HCT116 (cell line): ENCODE measurements at regions not wholly inside any gene's neighbourhood (a gene's known extent, or its start where the extent isn't known, plus 50 kb on each side); places are given as distances from the start of the nearest gene placed in this dataset.

Experiments
- CBX3 ChIP-seq: IDR thresholded peaks from 2 replicates; pipeline ENCODE4 v1.6.1; 2012; ENCODE audit warnings: low read depth
- CEBPB ChIP-seq: IDR thresholded peaks from 2 replicates; pipeline ENCODE4 v1.6.1; 2012; ENCODE audit warnings: low read depth
- EZH2 ChIP-seq: fragments of 200-600 bp; sonication (generic); IDR thresholded peaks from 2 replicates; pipeline ENCODE4 v1.6.1; 2017; ENCODE audit warnings: antibody characterized with exemption, mixed run types
- EZH2phosphoT487 ChIP-seq: fragments of 200-600 bp; IDR thresholded peaks from 2 replicates; pipeline ENCODE4 v1.6.1; 2018; ENCODE audit warnings: antibody characterized with exemption, borderline replicate concordance
- POLR2A ChIP-seq: IDR thresholded peaks from 2 replicates; pipeline ENCODE4 v1.7.0; 2011; ENCODE audit warnings: borderline replicate concordance; ENCODE audit not compliant: insufficient read depth, insufficient read length; ENCODE audit errors: extremely low read depth
- POLR2AphosphoS5 ChIP-seq: IDR thresholded peaks from 2 replicates; pipeline ENCODE4 v1.6.1; 2011; ENCODE audit warnings: mild to moderate bottlenecking, low read depth, low read length, moderate library complexity
- RAD21 ChIP-seq: IDR thresholded peaks from 2 replicates; pipeline ENCODE4 v1.6.1; 2012; ENCODE audit warnings: low read depth, mild to moderate bottlenecking
- YY1 ChIP-seq: IDR thresholded peaks from 2 replicates; pipeline ENCODE4 v1.6.1; 2011; ENCODE audit warnings: low read length, low read depth, moderate library complexity, mild to moderate bottlenecking; ENCODE audit not compliant: insufficient replicate concordance; ENCODE audit errors: extremely low read depth
- ZFX ChIP-seq: fragments of 450-650 bp; IDR thresholded peaks from 2 replicates; pipeline ENCODE4 v1.6.1; 2017
- TF ChIP-seq, protein P1 (sequence below), 3 experiments: fragments of 200-600 bp in 1 of 3; sonication (generic) in 1 of 3; IDR thresholded peaks in 2 of 3; conservative IDR thresholded peaks in 1 of 3; 2 replicates each; pipeline ENCODE4 v1.5.1; 2012 to 2017; ENCODE audit warnings: low read depth in 2 of 3, low read length in 2 of 3, antibody characterized with exemption in 1 of 3, borderline replicate concordance in 1 of 3, control low read depth in 1 of 3, mild to moderate bottlenecking in 1 of 3, mixed read lengths in 1 of 3, mixed run types in 1 of 3, moderate library complexity in 1 of 3; ENCODE audit not compliant: insufficient read depth in 1 of 3
- TF ChIP-seq, protein P2 (sequence below): IDR thresholded peaks from 2 replicates; pipeline ENCODE4 v1.6.1; 2012; ENCODE audit warnings: low read depth
- TF ChIP-seq, protein P3 (sequence below): IDR thresholded peaks from 2 replicates; pipeline ENCODE4 v1.6.1; 2011; ENCODE audit warnings: mild to moderate bottlenecking, low read length, moderate library complexity; ENCODE audit not compliant: insufficient replicate concordance; ENCODE audit errors: extremely low read depth

DNA sequence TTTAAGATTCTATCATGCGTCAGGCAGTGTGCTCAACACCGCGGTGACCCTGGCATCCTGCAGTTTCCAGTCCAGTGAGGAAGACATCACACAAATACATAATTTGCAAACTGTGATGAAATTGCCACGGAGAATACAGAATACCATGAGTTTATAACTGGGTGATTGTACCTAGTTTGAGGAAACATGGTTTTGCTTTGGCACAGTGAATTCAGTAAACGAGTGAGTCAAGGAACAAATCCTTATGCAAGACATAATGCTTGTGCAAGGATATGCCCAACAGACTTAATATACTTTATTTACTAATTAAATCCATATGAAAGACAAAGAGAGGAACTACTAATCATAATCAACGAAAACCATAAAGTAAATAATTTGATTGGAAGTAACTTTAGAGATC, 311.8 kb upstream of the TMTC1 start:
- TF ChIP-seq ZFX (no peak), POLR2AphosphoS5 (no peak), YY1 (no peak), POLR2A (no peak), EZH2 (no peak), RAD21 (no peak), CBX3 (no peak), EZH2phosphoT487 (no peak), CEBPB (no peak)
- TF ChIP-seq, protein P1, sequence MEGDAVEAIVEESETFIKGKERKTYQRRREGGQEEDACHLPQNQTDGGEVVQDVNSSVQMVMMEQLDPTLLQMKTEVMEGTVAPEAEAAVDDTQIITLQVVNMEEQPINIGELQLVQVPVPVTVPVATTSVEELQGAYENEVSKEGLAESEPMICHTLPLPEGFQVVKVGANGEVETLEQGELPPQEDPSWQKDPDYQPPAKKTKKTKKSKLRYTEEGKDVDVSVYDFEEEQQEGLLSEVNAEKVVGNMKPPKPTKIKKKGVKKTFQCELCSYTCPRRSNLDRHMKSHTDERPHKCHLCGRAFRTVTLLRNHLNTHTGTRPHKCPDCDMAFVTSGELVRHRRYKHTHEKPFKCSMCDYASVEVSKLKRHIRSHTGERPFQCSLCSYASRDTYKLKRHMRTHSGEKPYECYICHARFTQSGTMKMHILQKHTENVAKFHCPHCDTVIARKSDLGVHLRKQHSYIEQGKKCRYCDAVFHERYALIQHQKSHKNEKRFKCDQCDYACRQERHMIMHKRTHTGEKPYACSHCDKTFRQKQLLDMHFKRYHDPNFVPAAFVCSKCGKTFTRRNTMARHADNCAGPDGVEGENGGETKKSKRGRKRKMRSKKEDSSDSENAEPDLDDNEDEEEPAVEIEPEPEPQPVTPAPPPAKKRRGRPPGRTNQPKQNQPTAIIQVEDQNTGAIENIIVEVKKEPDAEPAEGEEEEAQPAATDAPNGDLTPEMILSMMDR (IDR thresholded peaks at IDR 0.05 in 2 of 3, conservative IDR thresholded peaks at IDR 0.05 in 1 of 3; ENCODE audit: borderline replicate concordance in 1 of 3, insufficient read depth in 1 of 3, low read depth in 2 of 3, low read length in 2 of 3) = no peak
- TF ChIP-seq, protein P2, sequence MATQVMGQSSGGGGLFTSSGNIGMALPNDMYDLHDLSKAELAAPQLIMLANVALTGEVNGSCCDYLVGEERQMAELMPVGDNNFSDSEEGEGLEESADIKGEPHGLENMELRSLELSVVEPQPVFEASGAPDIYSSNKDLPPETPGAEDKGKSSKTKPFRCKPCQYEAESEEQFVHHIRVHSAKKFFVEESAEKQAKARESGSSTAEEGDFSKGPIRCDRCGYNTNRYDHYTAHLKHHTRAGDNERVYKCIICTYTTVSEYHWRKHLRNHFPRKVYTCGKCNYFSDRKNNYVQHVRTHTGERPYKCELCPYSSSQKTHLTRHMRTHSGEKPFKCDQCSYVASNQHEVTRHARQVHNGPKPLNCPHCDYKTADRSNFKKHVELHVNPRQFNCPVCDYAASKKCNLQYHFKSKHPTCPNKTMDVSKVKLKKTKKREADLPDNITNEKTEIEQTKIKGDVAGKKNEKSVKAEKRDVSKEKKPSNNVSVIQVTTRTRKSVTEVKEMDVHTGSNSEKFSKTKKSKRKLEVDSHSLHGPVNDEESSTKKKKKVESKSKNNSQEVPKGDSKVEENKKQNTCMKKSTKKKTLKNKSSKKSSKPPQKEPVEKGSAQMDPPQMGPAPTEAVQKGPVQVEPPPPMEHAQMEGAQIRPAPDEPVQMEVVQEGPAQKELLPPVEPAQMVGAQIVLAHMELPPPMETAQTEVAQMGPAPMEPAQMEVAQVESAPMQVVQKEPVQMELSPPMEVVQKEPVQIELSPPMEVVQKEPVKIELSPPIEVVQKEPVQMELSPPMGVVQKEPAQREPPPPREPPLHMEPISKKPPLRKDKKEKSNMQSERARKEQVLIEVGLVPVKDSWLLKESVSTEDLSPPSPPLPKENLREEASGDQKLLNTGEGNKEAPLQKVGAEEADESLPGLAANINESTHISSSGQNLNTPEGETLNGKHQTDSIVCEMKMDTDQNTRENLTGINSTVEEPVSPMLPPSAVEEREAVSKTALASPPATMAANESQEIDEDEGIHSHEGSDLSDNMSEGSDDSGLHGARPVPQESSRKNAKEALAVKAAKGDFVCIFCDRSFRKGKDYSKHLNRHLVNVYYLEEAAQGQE = no peak
- TF ChIP-seq, protein P3, sequence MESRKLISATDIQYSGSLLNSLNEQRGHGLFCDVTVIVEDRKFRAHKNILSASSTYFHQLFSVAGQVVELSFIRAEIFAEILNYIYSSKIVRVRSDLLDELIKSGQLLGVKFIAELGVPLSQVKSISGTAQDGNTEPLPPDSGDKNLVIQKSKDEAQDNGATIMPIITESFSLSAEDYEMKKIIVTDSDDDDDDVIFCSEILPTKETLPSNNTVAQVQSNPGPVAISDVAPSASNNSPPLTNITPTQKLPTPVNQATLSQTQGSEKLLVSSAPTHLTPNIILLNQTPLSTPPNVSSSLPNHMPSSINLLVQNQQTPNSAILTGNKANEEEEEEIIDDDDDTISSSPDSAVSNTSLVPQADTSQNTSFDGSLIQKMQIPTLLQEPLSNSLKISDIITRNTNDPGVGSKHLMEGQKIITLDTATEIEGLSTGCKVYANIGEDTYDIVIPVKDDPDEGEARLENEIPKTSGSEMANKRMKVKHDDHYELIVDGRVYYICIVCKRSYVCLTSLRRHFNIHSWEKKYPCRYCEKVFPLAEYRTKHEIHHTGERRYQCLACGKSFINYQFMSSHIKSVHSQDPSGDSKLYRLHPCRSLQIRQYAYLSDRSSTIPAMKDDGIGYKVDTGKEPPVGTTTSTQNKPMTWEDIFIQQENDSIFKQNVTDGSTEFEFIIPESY = no peak
